ENCODE measurements at regions not wholly inside any gene's neighbourhood (a gene's known extent, or its start where the extent isn't known, plus 50 kb on each side); places are given as distances from the start of the nearest gene placed in this dataset.

GRCh38 chr6:4225161-4225872, 89.9 kb upstream of the ECI2 start:
- TF ChIP-seq, protein P1, sequence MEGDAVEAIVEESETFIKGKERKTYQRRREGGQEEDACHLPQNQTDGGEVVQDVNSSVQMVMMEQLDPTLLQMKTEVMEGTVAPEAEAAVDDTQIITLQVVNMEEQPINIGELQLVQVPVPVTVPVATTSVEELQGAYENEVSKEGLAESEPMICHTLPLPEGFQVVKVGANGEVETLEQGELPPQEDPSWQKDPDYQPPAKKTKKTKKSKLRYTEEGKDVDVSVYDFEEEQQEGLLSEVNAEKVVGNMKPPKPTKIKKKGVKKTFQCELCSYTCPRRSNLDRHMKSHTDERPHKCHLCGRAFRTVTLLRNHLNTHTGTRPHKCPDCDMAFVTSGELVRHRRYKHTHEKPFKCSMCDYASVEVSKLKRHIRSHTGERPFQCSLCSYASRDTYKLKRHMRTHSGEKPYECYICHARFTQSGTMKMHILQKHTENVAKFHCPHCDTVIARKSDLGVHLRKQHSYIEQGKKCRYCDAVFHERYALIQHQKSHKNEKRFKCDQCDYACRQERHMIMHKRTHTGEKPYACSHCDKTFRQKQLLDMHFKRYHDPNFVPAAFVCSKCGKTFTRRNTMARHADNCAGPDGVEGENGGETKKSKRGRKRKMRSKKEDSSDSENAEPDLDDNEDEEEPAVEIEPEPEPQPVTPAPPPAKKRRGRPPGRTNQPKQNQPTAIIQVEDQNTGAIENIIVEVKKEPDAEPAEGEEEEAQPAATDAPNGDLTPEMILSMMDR (IDR thresholded peaks at IDR 0.05; ENCODE audit: low read depth, low read length), result no peak
- TF ChIP-seq POLR2A (IDR thresholded peaks at IDR 0.05; ENCODE audit: extremely low read depth, insufficient read length) (no peak), MYC (IDR thresholded peaks at IDR 0.05; ENCODE audit: low read depth, low read length) (no peak)
